HepG2 (cell line): ENCODE measurements at regions not wholly inside any gene's neighbourhood (a gene's known extent, or its start where the extent isn't known, plus 50 kb on each side); places are given as distances from the start of the nearest gene placed in this dataset.

Experiments used
- BRCA1 ChIP-seq: sonication (generic); formaldehyde crosslinking; IDR thresholded peaks from 2 replicates; pipeline ENCODE4 v1.4.0; 2020; ENCODE audit warnings: missing genetic modification reagents
- CTCF ChIP-seq: sonication (generic); formaldehyde crosslinking; IDR thresholded peaks from 2 replicates; pipeline ENCODE4 v1.5.0; 2020; ENCODE audit warnings: mild to moderate bottlenecking, missing genetic modification reagents, moderate library complexity
- REST ChIP-seq, 2 experiments: IDR thresholded peaks; 2 replicates each; pipeline ENCODE4 v1.6.1; 2011 to 2012; ENCODE audit warnings: low read length in 2 of 2, borderline replicate concordance in 1 of 2, low read depth in 1 of 2, mild to moderate bottlenecking in 1 of 2, moderate library complexity in 1 of 2
- SMC3 ChIP-seq: IDR thresholded peaks from 2 replicates; pipeline ENCODE4 v1.6.1; 2011; ENCODE audit warnings: low read length, improper control_type of control experiment

GRCh38 chr18:67023059-67023458 lies 419.2 kb upstream of the CDH19 start:
- no peak for TF ChIP-seq SMC3
- TF ChIP-seq REST (IDR thresholded peaks at IDR 0.05; ENCODE audit: borderline replicate concordance in 1 of 2, low read depth in 1 of 2, low read length in 2 of 2), result no peak
- TF ChIP-seq CTCF, result no peak
- no peak for TF ChIP-seq BRCA1 (CRISPR knock-in tag)
